HG02943 (cell line): ENCODE measurements at regions not wholly inside any gene's neighbourhood (a gene's known extent, or its start where the extent isn't known, plus 50 kb on each side); places are given as distances from the start of the nearest gene placed in this dataset.

ENCODE experiments used
- ATAC-seq: cut with Tn5 transposase; IDR thresholded peaks from one replicate; pipeline ENCODE4 v1.9.1; 2021; ENCODE audit warnings: mild to moderate bottlenecking, low read depth, moderate library complexity; ENCODE audit not compliant: unreplicated experiment

GRCh38 chr9:89820337-89820736, 215.5 kb downstream of the GADD45G start:
- ATAC-seq: no peak

DNA sequence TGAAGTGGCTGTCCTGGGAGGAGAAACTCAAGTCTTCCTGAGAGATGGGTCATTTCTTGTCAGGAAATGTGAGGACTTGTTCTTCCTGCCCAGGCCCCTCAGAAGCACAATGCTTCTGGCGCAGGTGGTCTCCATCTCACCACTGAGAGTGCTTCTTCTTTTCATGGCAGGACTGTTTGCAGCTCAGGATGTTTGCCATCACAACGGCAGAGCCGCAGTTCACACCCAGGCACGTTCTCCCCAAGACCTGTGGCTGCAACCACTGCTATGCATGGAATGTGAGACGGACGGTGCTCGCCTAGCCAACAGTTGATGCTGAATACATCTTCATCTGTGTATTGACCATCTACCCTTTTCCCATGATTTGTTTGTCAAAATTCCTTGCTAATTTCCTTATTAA, 216.3 kb downstream of the GADD45G start:
- ATAC-seq: no peak

- no peak for ATAC-seq
Measured at GRCh38 chr9:89822996-89823395, 218.2 kb downstream of the GADD45G start.

DNA sequence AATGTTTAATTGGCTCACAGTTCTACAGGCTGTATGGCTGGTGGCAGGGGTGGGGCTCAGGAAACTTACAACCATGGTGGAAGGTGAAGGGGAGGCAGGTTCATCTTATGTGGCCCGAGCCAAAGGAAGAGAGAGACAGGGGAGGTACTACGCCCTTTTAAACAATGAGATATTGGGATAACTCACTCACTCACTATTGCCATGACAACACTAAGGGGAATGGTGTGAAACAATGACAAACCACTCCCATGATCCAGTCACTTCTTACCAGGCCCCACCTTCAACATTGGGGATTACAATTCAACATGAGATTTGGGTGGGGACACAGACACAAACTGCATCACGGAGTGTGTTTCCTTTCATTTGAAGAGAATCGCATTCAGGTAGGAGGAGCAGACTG, 220.9 kb downstream of the GADD45G start:
- no peak for ATAC-seq

- no peak for ATAC-seq
Measured at GRCh38 chr9:89826186-89826585, 221.4 kb downstream of the GADD45G start.

GRCh38 chr9:89829346-89829745, 224.5 kb downstream of the GADD45G start:
- no peak for ATAC-seq

DNA sequence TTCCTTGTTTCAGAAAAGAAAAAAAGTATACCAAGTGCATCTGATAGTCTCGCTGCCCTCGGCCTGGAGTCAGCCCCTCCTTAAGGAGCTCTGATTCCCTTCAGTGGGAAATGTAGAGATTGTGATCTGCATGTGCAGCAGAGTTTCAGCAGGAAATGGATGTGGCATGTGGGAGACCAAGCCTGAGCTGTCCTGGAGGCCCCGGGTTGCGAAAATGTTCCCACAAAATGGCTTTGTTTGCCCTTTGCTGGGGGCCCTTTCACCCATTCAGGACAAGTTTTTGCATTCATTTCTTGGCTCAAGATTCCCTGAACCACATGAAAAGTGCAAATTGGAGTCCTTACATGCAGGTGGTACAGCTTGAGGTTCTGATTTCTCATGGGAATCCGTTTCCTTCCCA, 230.9 kb downstream of the GADD45G start:
- no peak for ATAC-seq

- no peak for ATAC-seq
Measured at GRCh38 chr9:89837162-89837933, 232.5 kb downstream of the GADD45G start.

- no peak for ATAC-seq
Measured at GRCh38 chr9:89837934-89838310, 233.1 kb downstream of the GADD45G start.

GRCh38 chr9:89838621-89839020, 233.8 kb downstream of the GADD45G start:
- no peak for ATAC-seq

GRCh38 chr9:89839449-89839848, 234.6 kb downstream of the GADD45G start:
- no peak for ATAC-seq

GRCh38 chr9:89839952-89840351, 235.1 kb downstream of the GADD45G start:
- ATAC-seq: no peak

GRCh38 chr9:89841456-89841855, 236.6 kb downstream of the GADD45G start:
- ATAC-seq: no peak

DNA sequence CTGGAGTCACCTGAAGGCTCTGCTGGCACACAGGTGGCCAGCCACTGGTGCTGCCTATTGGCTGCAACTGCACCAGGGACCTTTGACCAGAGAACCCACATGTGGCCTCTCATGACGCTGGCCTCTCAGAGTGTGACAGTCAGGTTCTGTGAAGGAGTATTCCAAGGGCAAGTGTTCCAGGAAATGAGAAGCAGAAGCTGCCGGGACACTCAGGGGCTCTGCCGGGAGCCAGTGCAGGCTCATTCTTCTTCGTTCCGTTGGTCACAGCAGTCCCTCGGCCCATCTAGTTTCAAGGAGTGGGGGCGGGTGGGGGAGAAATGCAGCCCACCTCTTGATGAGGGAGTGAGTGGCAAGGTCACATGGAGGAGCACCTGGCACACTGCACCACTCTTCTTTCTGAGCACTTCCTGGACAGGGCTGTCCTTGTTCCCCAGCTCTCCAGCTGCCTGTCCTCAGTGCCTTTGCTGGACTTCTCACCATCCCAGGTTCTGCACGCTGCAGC, 237.5 kb downstream of the GADD45G start:
- no peak for ATAC-seq

DNA sequence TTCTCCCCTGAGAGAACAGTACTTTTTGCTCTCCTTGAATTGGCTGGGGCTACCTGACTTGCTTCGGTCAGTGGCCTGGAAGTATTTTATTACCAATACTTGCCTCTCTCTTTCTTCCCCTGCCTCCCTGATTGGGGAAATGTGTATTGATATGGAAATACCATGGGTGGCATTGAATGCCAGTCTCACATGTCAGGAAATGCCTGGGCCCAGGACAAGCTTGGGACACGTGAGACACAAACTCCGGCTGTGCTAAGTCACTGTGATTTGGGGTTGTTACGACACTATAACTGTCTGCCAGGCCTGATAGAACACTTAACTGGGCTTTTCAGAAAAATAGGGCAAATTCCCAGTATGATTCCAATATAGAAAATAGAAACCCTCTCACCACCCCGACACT, 238.3 kb downstream of the GADD45G start:
- no peak for ATAC-seq

GRCh38 chr9:89843591-89843990, 238.8 kb downstream of the GADD45G start:
- no peak for ATAC-seq

DNA sequence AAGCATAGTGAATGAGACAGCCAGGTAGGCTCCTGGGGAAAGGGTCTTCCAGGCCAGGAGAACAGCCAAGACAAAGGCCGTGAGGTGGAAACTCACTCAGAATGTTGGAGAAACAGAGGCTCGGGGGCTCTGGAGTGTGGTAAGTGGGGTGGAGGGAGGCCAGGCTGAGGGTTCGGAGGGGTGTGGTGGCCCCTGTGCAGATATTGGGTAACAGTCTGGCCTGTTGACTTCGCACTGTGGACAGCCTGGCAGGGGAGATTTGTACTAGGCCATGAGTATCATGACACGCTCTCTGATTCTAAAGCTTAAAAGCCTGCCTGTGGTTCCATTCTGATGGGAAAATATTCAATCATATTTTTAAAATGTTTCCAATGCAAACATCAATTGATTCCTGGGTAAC, 239.3 kb downstream of the GADD45G start:
- ATAC-seq: no peak

- ATAC-seq: no peak
Measured at GRCh38 chr9:89844535-89844934, 239.7 kb downstream of the GADD45G start.

DNA sequence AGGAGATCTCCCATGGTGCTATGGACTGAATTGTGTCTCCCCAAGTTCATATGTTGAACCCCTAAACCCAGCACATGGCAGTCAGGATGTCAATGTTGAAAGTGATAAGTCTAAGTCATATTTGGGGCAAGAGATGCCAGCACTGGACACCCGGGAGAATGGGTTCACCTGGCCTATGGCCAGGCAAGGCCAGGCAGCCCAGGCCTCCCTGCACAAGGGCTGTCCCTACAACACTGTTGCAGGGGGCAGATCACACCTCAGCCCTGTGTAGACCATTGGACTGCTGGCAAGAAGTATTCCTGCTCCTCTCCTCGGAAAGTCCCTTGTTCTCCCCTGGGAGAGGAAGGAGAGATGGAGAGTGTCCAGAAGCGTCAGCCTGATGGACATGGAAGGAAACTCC, 240.5 kb downstream of the GADD45G start:
- ATAC-seq: no peak

- no peak for ATAC-seq
Measured at GRCh38 chr9:89845862-89846261, 241.1 kb downstream of the GADD45G start.

DNA sequence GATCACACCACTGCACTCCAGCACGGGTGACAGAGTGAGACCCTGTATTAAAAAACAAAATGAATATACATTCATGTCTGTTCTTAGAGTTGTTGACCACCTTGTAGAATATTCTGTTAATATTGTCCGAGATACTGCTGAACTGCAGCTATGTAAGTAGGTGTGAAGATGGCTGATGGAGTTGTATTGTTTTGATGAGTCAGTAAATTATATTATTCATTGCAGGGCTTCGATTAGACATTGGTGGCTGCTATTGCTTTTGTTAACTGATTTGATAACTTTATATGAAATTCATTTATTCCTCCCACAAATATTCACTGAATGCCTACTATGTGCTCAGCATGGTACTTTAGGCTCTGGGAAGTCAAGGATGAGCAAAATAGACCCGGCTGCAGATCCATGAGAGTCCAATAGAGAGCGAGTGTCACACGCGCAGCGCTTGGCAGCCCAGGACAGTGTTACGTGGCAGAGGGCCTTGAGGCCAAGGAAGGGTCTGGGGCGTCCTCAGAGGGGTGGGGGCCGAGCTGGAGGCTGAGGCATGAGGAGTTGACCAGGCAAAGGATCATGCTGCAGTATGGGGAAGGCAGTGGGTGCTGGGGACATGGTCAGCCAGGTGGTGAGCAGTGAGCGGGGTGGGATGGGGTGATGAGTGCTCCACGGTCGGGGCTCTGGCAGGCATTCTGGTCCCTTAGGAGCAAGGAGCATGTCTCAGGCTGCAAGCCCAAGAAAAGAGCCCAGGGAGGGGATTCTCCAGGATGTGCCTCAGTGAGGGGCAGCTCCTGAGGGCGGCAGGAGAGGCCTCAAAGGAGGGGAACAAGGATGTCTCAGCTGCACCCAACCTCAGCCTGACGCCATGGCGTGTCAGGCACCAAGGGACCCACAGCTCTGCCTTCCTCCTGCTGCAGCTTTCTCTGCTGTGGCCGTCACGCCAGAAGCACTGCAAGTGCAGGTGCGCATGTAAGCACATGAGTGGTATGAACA, 243.5 kb downstream of the GADD45G start:
- no peak for ATAC-seq
